ENCODE measurements at regions not wholly inside any gene's neighbourhood (a gene's known extent, or its start where the extent isn't known, plus 50 kb on each side); places are given as distances from the start of the nearest gene placed in this dataset.

DNA sequence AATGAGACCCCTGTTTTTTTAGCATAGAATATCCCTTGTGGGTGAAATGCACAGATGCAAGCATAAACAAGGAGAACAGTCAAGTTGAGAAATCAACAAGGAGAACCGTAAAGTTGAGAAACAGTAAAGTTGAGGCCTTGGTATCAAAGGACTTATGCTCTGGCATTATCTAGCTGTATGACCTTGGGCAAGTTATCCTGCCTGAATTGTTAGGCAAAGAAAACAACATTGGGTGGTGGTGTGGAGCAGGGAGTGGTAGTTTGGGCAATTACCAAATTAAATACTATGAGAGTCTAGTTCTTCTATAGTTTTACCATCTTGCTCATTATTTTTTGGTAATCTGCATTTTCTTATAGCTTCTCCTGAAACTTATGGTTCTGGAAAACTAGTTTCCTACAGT lies 573.4 kb upstream of the ARPP21 start:
- H3K4me1 ChIP-seq (ENCODE audit: control insufficient read depth, extremely low read depth, insufficient read depth, low read length) = no peaks in the 10 kb centered on the region
- H3K27ac ChIP-seq (ENCODE audit: control insufficient read depth, insufficient read depth, low read length) = no peak overlapping the region
- H3K9me3 ChIP-seq (ENCODE audit: control insufficient read depth, low read depth, low read length) = no peaks in the 10 kb centered on the region
- FAIRE-seq (no peak), DNase-seq (ENCODE audit: low read depth, low spot score) (no peak)
- H3K9me1 ChIP-seq (ENCODE audit: control insufficient read depth, extremely low read depth, insufficient read depth, low read length) = no peaks in the 10 kb centered on the region
- no peak overlapping the region for H2AFZ ChIP-seq (ENCODE audit: control insufficient read depth, low read length)
- no peak overlapping the region for H3K4me3 ChIP-seq (ENCODE audit: control insufficient read depth in 2 of 3, extremely low read depth in 1 of 3, insufficient read depth in 2 of 3, low read depth in 1 of 3, low read length in 3 of 3)
- H3K9ac ChIP-seq (ENCODE audit: control insufficient read depth, extremely low read depth, insufficient read depth, low read length) = no peak overlapping the region
- no peaks in the 10 kb centered on the region for H3K79me2 ChIP-seq (ENCODE audit: control insufficient read depth, insufficient read depth, low read length)
- dilution Hi-C loops (cut with MboI; ENCODE audit: extremely low pct_ligation_motif_present, low sequenced_read_pairs) = no loop called here
- no peaks in the 10 kb centered on the region for H3K36me3 ChIP-seq (ENCODE audit: control insufficient read depth in 2 of 2, extremely low read depth in 1 of 2, insufficient read depth in 2 of 2, low read length in 2 of 2)
- TF ChIP-seq, protein P1, sequence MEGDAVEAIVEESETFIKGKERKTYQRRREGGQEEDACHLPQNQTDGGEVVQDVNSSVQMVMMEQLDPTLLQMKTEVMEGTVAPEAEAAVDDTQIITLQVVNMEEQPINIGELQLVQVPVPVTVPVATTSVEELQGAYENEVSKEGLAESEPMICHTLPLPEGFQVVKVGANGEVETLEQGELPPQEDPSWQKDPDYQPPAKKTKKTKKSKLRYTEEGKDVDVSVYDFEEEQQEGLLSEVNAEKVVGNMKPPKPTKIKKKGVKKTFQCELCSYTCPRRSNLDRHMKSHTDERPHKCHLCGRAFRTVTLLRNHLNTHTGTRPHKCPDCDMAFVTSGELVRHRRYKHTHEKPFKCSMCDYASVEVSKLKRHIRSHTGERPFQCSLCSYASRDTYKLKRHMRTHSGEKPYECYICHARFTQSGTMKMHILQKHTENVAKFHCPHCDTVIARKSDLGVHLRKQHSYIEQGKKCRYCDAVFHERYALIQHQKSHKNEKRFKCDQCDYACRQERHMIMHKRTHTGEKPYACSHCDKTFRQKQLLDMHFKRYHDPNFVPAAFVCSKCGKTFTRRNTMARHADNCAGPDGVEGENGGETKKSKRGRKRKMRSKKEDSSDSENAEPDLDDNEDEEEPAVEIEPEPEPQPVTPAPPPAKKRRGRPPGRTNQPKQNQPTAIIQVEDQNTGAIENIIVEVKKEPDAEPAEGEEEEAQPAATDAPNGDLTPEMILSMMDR (optimal IDR thresholded peaks at IDR 0.05 in 1 of 3, IDR thresholded peaks at IDR 0.05 in 1 of 3, conservative IDR thresholded peaks at IDR 0.05 in 1 of 3; ENCODE audit: extremely low read depth in 1 of 3, insufficient read depth in 2 of 3, low read length in 3 of 3) = no peak
- TF ChIP-seq EZH2 (IDR thresholded peaks at IDR 0.05; ENCODE audit: low read length) = no peak
- no peaks in the 10 kb centered on the region for H4K20me1 ChIP-seq (ENCODE audit: control insufficient read depth, extremely low read depth, insufficient read depth, low read length)
- no peak overlapping the region for H3K4me2 ChIP-seq (ENCODE audit: control insufficient read depth, extremely low read depth, insufficient read depth, low read depth, low read length)
- no peaks in the 10 kb centered on the region for H3K27me3 ChIP-seq (ENCODE audit: control insufficient read depth, extremely low read depth, insufficient read depth, low read length)

DNA sequence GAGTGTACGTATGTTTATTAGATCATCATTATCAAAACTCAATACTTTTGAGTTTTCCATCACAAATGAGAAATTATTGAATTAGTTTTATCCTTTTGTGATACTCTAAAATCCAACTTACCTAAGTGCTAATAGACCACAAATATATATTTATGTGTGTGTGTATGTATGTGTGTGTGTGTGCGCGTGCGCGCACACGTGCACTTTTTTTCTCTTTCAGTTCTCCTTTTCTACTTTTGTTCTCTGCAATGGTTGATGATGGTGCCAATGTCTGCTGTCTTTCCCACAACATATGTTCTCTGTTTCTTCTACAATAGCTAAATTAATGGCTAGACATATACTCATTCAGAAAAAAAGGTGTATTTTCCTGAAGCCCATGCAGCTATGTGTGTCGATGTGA lies 571.6 kb upstream of the ARPP21 start:
- no peaks in the 10 kb centered on the region for H3K79me2 ChIP-seq (ENCODE audit: control insufficient read depth, insufficient read depth, low read length)
- DNase-seq (ENCODE audit: low read depth, low spot score) = no peak
- no peak overlapping the region for H3K27ac ChIP-seq (ENCODE audit: control insufficient read depth, insufficient read depth, low read length)
- no peaks in the 10 kb centered on the region for H4K20me1 ChIP-seq (ENCODE audit: control insufficient read depth, extremely low read depth, insufficient read depth, low read length)
- H3K4me1 ChIP-seq (ENCODE audit: control insufficient read depth, extremely low read depth, insufficient read depth, low read length) = no peaks in the 10 kb centered on the region
- H2AFZ ChIP-seq (ENCODE audit: control insufficient read depth, low read length) = no peak overlapping the region
- dilution Hi-C loops (cut with MboI; ENCODE audit: extremely low pct_ligation_motif_present, low sequenced_read_pairs) = no loop called here
- no peak overlapping the region for H3K4me3 ChIP-seq (ENCODE audit: control insufficient read depth in 2 of 3, extremely low read depth in 1 of 3, insufficient read depth in 2 of 3, low read depth in 1 of 3, low read length in 3 of 3)
- no peaks in the 10 kb centered on the region for H3K9me1 ChIP-seq (ENCODE audit: control insufficient read depth, extremely low read depth, insufficient read depth, low read length)
- H3K36me3 ChIP-seq (ENCODE audit: control insufficient read depth in 2 of 2, extremely low read depth in 1 of 2, insufficient read depth in 2 of 2, low read length in 2 of 2) = no peaks in the 10 kb centered on the region
- no peak for FAIRE-seq
- H3K9ac ChIP-seq (ENCODE audit: control insufficient read depth, extremely low read depth, insufficient read depth, low read length) = no peak overlapping the region
- TF ChIP-seq, protein P1 (optimal IDR thresholded peaks at IDR 0.05 in 1 of 3, IDR thresholded peaks at IDR 0.05 in 1 of 3, conservative IDR thresholded peaks at IDR 0.05 in 1 of 3; ENCODE audit: extremely low read depth in 1 of 3, insufficient read depth in 2 of 3, low read length in 3 of 3) = no peak
- TF ChIP-seq EZH2 (IDR thresholded peaks at IDR 0.05; ENCODE audit: low read length) = no peak
- H3K27me3 ChIP-seq (ENCODE audit: control insufficient read depth, extremely low read depth, insufficient read depth, low read length) = no peaks in the 10 kb centered on the region
- no peaks in the 10 kb centered on the region for H3K9me3 ChIP-seq (ENCODE audit: control insufficient read depth, low read depth, low read length)
- H3K4me2 ChIP-seq (ENCODE audit: control insufficient read depth, extremely low read depth, insufficient read depth, low read depth, low read length) = no peak overlapping the region

Data from keratinocyte (primary cell).